HG03469 (cell line): ENCODE measurements at regions not wholly inside any gene's neighbourhood (a gene's known extent, or its start where the extent isn't known, plus 50 kb on each side); places are given as distances from the start of the nearest gene placed in this dataset.

ENCODE experiments used
- ATAC-seq: cut with Tn5 transposase; IDR thresholded peaks from one replicate; pipeline ENCODE4 v1.9.1; 2021; ENCODE audit warnings: mild to moderate bottlenecking, moderate library complexity, moderate number of reproducible peaks; ENCODE audit not compliant: unreplicated experiment

DNA sequence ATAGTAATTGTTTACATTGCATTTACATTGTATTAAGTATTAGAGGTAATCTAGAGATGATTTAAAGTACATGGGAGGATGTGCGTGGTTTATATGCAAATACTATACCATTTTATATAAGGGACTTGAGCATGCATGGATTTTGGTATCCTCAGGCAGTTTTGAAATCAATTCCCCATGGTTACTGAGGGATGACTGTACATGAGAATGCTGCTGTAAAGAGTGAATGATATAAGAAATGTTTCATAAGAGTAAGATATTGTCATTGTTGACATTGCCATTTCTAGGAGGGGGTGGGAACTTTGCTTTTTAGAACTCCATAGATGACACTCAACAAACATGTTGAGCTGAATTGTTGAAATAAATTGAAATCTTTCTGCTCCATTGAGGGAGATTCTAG, 185.0 kb downstream of the SEMA6A start:
- no peak for ATAC-seq

DNA sequence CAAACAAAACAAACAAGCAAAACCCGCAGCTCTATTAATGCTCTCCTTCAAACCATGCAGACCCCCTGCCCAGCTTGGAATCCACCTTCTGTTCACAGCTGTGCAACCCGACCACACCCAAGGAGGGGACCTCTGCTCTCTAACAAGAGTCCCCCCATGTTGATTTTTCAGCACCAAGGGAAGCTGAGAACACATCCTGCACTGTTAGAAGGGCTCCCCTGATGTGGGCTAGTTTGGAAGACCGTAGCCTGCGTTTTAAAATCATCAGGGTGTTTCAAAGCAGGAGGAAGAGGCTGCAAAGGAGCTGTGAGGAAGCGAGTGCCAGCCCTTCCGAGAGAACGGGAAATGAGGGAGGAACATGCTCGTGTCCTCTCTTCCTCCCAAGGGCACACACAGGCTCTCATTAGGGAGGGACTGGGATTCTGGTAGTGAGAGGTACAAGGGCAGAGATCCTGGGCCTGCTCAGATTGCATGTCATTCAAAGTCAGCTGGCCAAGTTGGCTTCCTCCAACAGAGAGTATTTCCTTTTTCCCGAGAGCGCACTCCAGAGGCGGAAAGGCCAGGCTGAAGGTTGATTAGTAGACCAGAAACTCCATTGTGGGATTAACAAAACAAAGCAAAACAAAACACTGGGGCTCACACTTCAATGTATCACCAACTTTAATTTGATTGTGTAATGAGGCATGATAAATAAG, 185.9 kb downstream of the SEMA6A start:
- no peak for ATAC-seq

DNA sequence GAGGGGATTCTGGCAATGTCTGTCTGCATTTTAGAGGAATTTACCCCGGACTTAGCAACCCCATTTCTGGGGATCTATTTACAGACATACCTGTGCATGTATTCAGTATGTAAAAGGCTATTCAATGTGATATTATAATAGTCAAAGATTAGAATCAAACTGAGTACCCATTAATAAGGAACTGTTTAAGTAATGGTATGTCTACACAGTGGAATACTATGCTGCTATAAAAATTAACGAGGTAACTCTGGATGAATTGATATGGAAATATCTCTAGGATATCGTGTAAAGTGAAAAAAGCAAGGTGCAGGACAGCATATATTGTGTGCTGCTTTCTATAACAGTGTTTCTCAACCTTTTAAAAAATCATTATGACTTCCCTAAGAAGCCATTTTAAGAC, 186.9 kb downstream of the SEMA6A start:
- ATAC-seq = no peak

DNA sequence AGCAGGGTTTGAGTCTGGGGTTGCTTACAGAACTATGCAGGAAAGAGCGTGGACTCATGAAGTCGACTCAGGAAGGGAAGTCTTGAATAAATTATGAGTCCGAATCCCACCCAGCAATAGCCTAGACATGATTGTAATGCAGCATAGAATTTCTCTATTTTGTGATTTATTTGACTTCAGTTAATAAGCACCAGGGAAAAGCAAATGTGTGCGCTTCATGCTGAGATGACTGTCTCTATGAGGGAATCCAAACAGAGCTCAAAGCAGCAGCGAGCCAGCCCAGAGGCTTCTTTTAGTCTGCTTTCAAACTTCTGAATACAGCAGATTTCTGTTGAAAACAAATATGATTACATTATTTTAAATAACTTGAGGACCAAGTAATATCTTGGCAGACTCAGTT, 188.0 kb downstream of the SEMA6A start:
- no peak for ATAC-seq

DNA sequence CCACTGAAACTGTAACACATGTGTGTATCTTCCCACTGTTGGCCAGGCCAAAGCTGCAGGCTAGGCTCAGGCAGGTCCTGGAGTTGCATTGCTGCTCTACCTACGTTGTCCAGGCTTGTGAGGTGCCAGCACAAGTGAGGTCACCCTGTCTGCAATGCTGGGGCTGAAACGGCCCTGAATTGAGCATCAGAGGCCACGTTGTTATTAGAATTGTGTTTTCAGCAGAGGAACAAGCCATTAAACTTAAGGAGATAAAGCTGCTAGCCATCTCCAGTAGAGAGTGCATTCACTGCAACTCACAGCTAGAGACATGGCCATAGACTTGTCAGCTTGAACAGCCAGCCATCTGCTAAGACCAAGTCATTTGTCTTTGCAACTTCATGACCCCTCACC, 191.8 kb downstream of the SEMA6A start:
- ATAC-seq = no peak

DNA sequence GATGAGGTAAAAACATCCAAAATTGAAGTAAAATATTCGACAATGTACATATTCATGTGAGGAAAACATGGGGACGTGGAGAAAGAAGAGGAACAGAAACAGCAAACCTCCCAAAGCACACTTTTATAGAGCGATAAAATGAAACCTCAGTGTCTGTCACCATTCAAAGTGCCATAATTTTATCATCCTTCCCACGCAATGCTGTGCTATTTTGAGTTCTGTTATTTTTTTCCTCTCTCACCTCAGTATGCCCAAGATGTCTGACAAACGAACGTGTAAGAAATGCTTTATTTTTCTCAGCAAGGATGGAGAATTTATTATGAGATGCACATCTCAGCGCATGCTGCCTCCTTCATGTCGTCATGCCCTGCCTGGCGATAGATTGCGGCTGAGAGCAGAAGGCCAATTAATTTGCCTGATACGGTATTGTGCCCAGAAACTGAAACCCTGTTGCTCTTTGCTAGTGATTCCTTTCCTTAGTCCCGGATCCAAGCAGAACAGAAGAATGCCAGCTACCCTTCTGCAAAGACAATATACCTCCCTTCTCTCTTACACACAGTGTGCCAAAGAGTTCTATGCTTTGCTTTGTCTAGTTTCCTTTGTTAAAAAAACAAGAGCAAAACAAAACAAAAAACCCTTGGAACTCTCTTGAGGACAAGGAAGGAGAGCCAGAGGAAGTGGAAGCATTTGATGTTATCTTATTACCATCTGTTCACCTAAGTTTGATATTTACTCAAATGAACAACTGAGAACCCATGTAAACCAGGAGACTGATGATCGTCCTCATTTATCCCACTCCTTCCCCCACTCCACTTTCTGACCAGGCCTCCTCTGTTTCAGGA, 192.4 kb downstream of the SEMA6A start:
- ATAC-seq = no peak

DNA sequence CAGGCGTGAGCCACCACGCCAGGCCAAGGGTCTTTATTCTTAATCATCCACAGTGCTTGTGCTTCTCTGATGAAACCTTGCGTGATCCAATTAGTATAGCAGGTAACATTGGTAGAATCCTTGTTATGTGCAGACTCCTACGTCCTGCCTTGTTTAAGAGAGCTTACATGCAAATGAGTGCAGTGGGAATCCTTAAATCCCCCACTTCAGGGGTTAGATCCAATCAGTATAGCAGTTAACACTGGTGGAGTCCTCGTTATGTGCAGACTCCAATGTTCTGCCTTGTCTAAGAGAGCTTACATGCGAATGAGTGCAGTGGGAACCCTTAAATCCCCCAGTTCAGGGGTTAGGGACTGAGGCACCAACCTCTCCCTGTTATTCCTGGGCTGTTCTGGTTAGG, 193.4 kb downstream of the SEMA6A start:
- no peak for ATAC-seq

DNA sequence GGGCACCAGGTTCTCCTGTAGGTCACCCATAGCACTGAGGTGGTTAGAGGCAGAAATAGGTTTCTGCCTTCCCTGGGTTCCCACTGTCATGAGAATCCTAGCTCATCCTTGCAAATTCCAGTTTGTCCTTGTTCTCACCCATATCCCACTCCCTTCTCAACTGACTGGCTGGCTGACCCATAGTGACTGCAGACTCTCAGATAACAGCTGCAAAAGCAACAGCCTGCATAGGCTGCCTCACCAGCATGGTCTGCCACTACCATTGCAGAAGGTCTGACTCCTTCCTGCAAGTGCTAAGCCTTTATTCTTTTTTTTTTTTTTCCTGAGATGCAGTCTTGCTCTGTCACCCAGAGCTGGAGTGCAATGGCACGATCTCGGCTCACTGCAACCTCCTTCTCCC, 194.0 kb downstream of the SEMA6A start:
- no peak for ATAC-seq

DNA sequence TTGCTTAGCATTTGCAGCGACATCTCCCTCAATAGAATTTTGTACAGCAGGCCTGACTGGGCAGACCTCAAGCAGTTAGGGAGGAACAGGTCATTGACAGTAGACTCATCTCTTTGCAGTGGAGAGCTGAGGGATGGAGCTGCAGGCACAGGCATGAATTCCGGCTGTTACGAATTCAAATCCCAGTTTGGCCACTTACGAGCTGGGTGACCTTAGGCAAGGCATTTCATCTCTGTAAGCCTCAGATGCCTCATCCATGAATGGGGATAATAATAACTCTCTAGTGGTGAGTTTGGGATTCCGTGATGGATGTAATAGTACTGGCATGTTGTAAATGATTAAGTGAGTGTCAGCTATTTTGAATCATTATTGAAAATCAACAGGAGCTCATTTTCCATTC, 195.3 kb downstream of the SEMA6A start:
- no peak for ATAC-seq

DNA sequence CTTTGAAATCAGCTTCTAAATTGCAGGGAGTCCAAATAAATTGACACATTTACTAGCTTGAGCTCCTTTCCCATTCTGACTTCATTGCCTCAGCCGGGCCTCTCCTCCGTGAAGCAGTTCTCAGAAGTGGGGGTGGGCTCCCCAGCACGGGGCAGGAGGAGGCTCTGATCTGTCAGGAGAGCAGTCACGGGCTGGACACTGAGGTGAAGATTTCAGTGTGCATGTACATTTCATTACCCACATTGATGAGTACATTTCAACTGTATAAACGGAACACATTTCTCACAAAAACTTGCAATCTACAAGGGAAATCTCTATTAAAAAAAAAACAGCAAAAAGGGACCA, 195.9 kb downstream of the SEMA6A start:
- no peak for ATAC-seq

DNA sequence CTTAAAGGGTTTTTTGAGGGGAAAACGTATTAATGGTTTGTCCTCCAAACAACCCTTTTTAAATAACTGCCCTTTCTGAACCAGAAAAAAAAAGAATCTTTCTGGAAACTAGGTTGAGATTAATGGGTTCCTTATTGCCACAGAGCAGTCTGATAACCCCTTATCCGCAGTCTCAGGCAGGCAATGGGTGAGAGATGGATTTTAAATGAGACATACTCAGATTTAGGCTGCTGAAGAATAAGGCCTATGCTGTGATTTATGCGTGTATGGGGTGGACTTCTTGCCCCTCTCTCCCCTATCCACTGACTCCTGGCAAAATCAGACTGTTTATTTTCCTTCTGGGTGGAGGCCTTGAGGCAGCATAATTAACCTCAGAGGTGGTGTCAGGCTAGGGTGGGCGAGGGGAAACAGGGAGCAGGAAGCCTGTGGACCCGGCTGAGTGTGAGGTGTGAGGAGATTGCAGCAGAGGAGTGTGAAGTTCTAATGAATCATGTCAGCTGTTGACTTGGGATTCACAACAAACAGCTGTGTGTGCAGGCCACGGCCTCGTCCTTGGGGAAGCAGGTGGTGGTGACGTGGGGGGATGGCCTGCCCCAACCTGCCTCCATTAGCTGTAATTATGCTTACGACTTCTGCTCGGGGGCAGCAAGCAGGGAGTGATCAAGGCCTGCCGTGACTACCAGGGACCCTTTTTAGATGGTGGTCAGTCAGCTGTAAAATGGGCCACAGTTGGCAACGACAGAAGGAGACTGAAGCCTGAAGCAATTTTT, 196.4 kb downstream of the SEMA6A start:
- ATAC-seq = no peak

DNA sequence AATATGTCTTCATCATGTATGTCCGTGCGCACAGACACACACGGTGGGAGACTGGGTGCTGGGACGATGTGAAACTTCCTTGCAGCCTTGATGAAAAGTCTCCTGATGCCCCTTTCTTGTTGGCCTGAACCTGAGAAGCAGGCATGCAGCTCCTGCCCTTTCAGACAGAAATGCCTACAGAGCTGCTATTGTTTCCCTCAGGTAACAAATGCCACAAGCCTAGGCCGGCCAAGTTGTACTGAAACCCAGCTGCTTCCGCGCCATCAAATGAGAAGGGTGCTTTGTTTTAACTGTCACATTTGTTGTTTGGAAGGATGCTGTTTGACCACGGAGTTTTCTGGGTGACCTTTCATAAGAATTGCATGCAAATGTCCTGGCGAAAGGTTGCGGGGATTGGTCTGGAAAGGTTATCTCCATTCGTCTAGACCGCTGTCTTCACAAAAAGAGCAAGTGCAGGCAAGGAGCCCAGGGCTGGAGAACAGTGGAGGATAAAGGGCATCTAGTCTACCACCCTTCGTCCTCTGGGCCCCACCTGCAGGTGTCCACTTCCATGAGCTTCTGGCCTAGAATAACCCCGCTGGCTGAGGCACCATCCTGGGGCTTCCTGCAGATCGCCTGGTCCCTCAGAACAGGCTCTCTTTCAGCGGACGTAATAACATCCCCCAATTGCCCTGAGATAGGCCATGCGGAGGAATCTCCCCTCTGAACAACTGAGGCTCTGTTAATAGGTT, 197.2 kb downstream of the SEMA6A start:
- ATAC-seq = no peak

DNA sequence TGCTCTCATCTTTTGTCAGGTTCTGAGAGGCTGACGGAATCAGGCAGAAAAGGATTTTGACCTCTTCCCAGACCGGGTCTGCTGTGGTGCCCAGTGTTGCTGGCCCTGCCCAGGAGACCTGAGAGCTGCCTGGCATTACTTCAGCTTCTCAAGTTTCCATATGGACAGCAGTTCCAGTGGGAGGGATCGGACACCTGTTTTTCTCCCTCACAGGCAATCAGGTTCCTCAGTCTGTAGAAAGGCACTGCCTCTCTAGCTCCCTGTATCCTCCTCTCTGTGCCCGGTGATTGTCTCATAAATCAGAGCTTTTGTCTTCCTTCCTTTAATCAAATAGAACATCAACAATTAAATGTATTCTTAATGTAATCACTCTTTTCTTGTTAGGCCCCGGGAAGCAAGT, 198.7 kb downstream of the SEMA6A start:
- ATAC-seq = no peak

DNA sequence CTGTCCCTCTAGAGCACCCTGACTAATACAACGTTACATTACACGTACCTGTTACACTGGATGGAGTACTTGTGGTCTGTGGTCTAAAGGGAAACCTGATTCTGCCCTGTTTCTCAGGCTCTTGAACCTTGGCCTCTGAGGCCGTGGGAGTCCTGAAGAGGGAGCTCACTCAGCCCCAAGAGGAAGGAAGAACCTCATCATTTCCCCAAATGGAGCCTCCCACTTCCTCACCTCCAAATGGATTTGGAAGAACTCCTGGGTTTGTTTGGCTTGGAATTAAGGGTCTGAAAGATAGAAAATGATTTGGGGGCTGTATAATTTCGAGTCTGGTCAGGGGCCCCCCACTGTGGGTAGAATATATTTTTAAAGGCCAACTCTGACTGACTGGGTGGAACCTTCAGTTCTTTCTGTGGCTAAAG, 200.2 kb downstream of the SEMA6A start:
- ATAC-seq = peak; percentile 57

DNA sequence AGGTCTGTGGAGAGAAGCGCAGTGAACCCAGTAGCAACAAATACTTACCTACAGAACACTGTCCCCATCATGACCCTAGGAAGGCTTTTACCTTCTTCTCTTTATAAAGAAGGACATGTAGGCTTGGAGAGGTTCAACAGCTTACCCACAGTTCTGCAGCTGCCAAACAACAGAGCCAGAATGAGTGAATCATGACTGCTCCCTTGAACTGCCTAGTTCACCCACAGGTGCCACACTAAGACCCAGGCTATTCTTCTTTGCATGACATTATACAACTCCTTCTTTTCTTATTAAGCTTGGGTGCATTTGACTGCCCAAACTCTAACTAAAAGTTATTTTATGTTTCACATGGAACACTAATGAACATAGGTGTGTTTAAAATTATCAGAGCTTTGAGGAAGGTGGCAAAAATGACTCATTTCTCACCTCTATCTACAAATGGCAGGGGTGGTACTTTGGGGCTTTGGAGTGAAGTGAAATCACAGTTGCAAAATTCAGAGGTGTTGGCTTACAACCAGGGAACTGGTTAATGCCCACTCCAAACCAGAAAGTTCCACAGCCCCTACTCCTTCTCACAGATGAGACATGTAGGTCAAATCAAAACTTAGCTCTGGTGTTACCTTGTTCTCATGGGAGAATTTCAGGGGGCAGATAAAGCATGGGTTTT, 201.6 kb downstream of the SEMA6A start:
- ATAC-seq = no peak

DNA sequence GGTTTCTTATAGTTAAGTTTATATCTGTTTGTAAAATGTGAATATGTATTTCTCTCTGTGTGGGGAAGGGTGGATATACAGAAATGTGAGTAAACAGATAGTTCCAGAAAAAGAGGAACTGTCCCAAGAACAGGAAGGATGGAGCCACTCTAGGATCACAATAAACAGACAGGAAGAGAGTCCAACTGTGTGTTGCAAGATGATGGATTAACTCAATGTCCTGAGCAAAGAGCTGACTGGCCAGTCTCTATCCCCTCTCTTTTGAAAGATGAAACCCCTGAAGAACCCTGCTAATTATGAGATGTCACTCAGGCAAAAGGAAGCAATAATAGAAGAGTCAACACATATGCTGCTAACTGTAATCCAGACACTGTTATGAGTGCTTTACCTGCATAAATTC, 202.7 kb downstream of the SEMA6A start:
- ATAC-seq = no peak

DNA sequence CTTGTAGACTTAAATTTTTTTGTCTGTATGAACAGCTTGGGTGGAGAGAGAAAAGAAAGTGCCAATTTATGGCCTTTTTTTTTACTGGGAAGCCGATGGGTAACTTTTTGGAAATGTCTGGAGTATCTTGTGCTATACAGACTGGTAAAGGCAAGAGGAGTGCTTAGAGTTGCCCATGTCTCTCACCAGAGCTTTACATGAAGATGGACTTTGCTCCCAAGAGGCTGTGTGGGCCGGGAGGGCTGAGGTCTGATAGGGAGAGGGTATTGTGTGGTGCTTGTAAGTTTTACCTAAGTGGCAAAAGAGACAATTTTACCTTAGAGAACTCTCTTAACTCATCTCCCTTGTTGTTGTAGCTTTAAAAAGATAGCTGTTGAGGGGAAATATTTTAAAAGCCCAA, 203.2 kb downstream of the SEMA6A start:
- ATAC-seq = no peak

DNA sequence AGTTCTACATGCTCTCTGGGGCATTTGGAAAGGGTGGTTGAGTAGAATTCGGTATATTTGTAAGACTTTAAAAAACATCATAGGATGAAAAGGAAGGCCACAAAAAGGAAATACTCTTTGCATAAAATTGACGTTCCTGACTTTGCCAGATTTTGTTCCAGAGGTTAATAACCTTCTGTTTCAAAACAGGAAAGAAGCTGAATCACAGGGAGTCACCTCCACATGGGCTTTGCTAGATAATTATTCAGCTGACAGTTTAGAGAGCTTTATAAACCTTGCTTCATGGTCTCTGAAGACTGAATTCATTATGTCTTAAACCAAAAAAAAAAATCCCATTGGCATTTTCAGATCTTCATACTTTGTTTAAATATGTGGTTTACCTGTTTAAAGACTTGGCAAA, 203.7 kb downstream of the SEMA6A start:
- ATAC-seq = no peak

DNA sequence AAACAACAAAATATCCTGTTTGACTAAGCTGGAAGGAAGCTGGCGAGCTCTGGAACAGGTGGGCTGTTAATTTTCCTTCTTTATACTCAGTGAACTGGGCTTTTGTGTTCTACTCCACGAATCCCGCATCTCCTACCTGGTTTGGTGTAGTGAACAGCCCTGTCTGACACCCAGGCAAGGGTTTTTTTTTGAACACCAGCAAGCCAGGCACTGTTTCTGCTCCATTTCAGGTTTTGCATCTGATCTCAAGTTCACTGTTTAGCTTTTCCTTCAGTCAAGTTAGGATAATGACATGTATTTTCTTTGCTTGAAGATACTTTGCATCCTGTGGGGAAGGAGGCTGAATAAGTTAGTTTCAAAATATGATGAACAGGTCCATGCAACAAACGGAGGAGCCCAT, 204.5 kb downstream of the SEMA6A start:
- ATAC-seq = no peak

DNA sequence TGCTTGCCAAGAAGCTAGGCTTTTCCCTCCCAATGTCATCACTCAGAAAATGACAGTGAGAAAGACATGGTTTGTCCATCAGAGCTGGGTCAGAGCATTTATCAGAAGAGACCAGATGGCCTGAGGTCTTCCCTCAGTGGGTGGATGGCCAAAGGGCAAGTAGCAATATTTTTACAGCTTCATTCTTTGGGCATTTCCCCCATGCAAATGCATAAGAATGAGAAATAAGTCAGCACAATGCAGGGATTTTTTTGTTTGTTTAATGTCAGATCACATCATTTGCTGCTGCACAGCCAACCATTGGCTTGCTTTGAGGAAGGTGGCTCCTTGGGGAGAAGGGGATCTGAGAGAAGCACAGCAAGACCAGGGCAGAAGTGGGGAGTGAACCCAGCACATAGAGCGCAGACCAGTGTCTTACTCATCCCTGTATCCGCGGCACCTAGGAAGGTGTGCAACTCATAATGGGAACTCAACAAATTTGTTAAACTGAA, 209.6 kb downstream of the SEMA6A start:
- peak; percentile 83 for ATAC-seq
